DMS153 treated with DMSO at 0.1 percent for 48 hours (cell line): ENCODE measurements at regions not wholly inside any gene's neighbourhood (a gene's known extent, or its start where the extent isn't known, plus 50 kb on each side); places are given as distances from the start of the nearest gene placed in this dataset.
"Not testable (repeated sequence)": the region's sequence is repeated elsewhere in the genome, so short reads cannot be mapped to it uniquely, and the experiment has no call there.

Experiments
- DNase-seq: peaks from one replicate; lab custom pipeline; 2025; ENCODE audit not compliant: unreplicated experiment; lab: John Stamatoyannopoulos, UW

- DNase-seq, result not testable (repeated sequence)
Measured at GRCh38 chr11:49327766-49328165, 119.4 kb upstream of the FOLH1 start.

GRCh38 chr11:49326651-49327050 lies 118.2 kb upstream of the FOLH1 start:
- not testable (repeated sequence) for DNase-seq

- no peak for DNase-seq
Measured at GRCh38 chr11:49316180-49316579, 107.8 kb upstream of the FOLH1 start.

GRCh38 chr11:49303080-49303479 lies 94.7 kb upstream of the FOLH1 start:
- no peak for DNase-seq

- DNase-seq, result no peak
Measured at GRCh38 chr11:49302360-49302759, 94.0 kb upstream of the FOLH1 start.

- not testable (repeated sequence) for DNase-seq
Measured at GRCh38 chr11:49298017-49298416, 89.6 kb upstream of the FOLH1 start.

GRCh38 chr11:49283911-49284310 lies 75.5 kb upstream of the FOLH1 start:
- not testable (repeated sequence) for DNase-seq

GRCh38 chr11:49283282-49283681 lies 74.9 kb upstream of the FOLH1 start:
- peak; percentile 59 for DNase-seq

- DNase-seq, result not testable (repeated sequence)
Measured at GRCh38 chr11:49282125-49282524, 73.7 kb upstream of the FOLH1 start.

- not testable (repeated sequence) for DNase-seq
Measured at GRCh38 chr11:49277951-49278350, 69.5 kb upstream of the FOLH1 start.
